Vagina (tissue), 2 donors: ENCODE measurements at regions not wholly inside any gene's neighbourhood (a gene's known extent, or its start where the extent isn't known, plus 50 kb on each side); places are given as distances from the start of the nearest gene placed in this dataset.

Experiments
- CTCF ChIP-seq, 3 experiments: fragments of 450-650 bp in 2 of 3; fragments of 200-600 bp in 1 of 3; sonication (generic) in 1 of 3; IDR thresholded peaks; one replicate each; pipeline ENCODE4 v1.5.1; 2017 to 2019; ENCODE audit warnings: antibody characterized with exemption in 3 of 3, mild to moderate bottlenecking in 2 of 3, moderate library complexity in 2 of 3
- POLR2A ChIP-seq, 2 donors: fragments of 450-650 bp; IDR thresholded peaks; one replicate each; pipeline ENCODE4 v1.6.1; 2017; ENCODE audit warnings: antibody characterized with exemption in 2 of 2, mild to moderate bottlenecking in 2 of 2, moderate library complexity in 2 of 2
- POLR2AphosphoS5 ChIP-seq, 2 donors: sonication (generic); formaldehyde crosslinking; IDR thresholded peaks; one replicate each; pipeline ENCODE4 v1.9.0; 2017; ENCODE audit warnings: antibody characterized with exemption in 2 of 2, mild to moderate bottlenecking in 2 of 2, low read depth in 1 of 2; ENCODE audit not compliant: insufficient read depth in 1 of 2

GRCh38 chr4:108342325-108342970, 173.7 kb upstream of the LEF1 start:
- TF ChIP-seq CTCF (IDR thresholded peaks at IDR 0.05) (no peak), POLR2AphosphoS5 (IDR thresholded peaks at IDR 0.05; ENCODE audit: insufficient read depth in 1 of 2, low read depth in 1 of 2) (no peak), POLR2A (IDR thresholded peaks at IDR 0.05) (no peak)
